ENCODE measurements at regions not wholly inside any gene's neighbourhood (a gene's known extent, or its start where the extent isn't known, plus 50 kb on each side); places are given as distances from the start of the nearest gene placed in this dataset.
A peak's percentile ranks its signal among the peaks of the same experiment; 100 is the strongest.

- DNase-seq, result no peak
Measured at GRCh38 chr9:27752069-27752468, 178.8 kb upstream of the C9orf72 start.

GRCh38 chr9:27755846-27756245, 182.6 kb upstream of the C9orf72 start:
- DNase-seq, result no peak

- DNase-seq, result no peak
Measured at GRCh38 chr9:27756418-27756817, 183.1 kb upstream of the C9orf72 start.

- DNase-seq, result no peak
Measured at GRCh38 chr9:27763831-27764230, 190.6 kb upstream of the C9orf72 start.

DNA sequence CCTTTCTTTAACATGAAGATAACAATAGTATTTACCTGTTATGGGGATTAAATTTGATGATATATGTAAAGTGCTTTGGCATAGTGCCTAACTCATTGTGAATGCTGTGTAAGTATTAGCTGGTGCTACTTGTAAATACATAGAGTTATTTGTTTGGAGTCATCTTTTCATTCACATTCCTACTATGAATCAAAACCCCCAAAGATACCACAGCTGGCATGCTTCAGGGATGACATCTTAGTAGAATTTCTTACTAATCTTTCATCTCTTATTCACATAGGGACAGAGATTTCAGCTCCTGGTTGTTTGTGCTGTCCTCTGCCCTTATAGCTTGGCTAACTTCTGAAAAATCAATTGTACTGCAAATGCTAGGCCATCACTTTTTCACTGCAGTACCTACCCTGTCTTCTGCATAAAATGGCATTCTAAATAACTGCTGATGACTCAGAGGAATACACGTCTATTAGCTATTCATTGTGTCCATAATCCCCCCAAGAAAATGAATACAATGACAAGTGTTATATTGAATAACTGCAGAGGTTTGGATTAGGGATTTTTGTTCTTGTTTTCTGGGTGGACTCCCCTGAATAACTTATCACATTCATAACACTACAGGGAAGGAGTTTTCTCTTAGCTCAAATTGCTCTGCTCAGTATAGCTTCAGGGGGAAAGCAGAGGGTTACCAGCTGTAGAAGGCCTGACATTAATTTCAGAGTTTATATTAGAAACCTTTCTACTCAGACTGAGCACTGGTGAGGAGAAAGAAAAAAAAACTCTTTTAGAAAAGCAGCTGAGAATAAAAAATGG, 192.2 kb upstream of the C9orf72 start:
- no peak for DNase-seq

DNA sequence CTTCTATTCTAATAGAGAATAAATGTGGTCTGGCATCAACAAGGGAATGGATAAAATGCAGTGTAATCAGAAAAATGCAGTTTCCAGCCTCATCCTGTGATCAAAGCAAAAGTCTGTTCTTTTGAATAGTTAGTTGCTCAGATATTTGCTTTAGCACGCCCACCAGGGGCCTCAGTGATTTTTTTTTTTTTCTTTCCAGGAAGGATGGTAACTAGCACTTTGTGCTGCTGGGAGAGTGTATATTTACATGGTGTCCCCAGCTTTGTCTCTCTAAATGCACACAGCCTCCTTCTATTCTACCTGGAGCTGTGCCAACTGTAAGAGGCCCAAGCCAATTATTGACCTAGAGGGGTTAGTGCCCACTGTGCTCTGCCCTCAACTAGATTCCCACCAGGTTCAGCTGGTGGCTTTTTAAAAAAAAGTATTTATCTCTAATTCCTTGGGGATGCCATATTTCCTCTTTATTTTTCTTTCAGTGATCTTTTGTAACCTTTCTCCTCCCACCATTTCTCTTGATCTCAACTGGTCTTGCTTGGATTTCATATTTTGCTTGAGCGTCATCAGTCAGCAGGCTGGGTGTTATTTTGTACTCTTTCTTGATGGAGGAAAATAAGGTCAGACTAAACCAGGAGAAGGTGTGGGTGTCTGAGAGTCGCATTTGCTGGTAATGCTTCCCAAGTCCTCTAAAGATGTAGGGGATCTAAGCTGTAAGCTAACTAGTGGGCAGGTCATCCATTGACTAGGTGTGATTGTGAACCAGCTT, 193.0 kb upstream of the C9orf72 start:
- DNase-seq, result no peak

DNA sequence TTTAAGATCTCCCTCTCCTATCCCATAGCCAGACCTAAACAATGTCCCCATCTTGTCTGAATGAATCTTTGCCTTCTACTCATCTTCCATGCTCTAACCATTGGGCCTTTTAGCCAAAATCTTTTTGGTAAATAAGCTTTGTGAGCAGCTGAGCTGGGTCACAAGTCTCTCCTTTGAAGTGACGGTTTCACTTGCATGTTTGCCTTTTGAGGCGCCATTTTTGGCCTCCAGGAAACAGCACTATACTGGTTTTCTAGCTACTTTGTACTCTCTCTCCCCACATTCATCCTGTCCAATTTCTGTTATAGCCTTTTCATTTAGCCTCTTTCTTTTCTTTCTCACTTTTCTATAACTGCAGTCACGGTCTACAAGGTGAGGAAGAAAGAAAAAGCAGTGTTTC, 195.5 kb upstream of the C9orf72 start:
- DNase-seq, result no peak

- no peak for DNase-seq
Measured at GRCh38 chr9:27770541-27770940, 197.3 kb upstream of the C9orf72 start.

- peak; percentile 56 for DNase-seq
Measured at GRCh38 chr9:27771803-27772545, 198.7 kb upstream of the C9orf72 start.

- no peak for DNase-seq
Measured at GRCh38 chr9:27784847-27785713, 211.8 kb upstream of the C9orf72 start.

GRCh38 chr9:27785714-27786100, 212.4 kb upstream of the C9orf72 start:
- DNase-seq, result no peak

GRCh38 chr9:27787891-27788290, 214.6 kb upstream of the C9orf72 start:
- DNase-seq, result no peak

DNA sequence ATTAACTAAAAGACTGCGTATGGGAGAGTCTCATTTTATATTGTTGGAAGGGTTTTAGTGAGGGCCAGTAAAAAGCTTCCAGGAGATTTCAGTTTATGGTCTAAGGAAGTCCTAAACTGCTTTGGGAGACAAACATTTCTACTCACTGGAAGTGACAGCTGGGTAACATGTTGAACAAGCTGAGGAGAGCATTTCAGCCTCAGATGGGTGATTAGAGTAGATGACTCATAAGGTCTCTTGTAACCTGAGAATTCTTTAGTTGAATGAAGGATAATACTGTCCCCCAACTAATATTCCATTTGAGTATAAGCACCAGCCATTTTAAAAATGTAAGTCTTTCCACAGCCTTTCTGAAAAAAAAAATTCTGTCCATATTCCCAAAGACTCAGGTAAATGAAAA, 218.0 kb upstream of the C9orf72 start:
- DNase-seq, result no peak

GRCh38 chr9:27792971-27793689, 219.8 kb upstream of the C9orf72 start:
- no peak for DNase-seq

DNA sequence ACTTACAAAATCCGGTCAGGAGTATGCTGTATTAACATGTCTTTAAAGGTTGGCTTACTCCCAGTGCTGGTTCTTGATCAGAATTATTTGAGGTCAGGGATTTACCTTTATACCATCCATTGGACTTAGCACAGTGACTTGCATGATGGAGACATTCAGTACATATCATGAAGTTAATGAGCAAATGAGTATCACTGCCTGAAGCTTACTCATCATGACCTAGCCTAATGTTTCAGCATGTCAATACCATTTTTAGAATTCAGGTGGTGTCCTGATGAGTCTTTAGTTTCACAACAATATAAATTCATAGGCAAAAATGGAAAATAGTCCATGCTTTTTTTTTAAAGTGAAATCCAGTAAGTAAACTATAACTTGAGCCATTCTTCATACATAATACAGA, 226.0 kb upstream of the C9orf72 start:
- DNase-seq, result no peak

- no peak for DNase-seq
Measured at GRCh38 chr9:27800159-27800558, 226.9 kb upstream of the C9orf72 start.

- no peak for DNase-seq
Measured at GRCh38 chr9:27800692-27801370, 227.6 kb upstream of the C9orf72 start.

- no peak for DNase-seq
Measured at GRCh38 chr9:27801545-27801944, 228.3 kb upstream of the C9orf72 start.

DNA sequence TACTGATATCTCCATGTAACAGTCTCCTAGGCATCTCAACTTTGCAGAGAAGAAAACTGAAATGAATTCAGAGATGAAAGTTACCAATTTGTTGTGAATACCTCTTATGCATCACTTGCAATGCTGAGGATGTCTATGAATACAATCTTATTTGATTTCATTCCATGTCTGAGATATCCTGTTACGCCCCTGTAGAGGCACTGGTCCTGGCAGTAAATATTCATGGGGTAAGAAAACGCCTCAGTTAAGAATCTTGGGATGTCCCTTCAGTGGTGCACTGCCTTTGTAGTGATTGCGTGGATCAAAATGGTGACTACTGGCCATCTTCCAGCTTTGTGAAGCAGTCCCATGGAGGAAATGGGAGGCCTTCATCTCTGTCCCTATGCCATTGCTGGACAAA, 229.1 kb upstream of the C9orf72 start:
- DNase-seq, result no peak

DNA sequence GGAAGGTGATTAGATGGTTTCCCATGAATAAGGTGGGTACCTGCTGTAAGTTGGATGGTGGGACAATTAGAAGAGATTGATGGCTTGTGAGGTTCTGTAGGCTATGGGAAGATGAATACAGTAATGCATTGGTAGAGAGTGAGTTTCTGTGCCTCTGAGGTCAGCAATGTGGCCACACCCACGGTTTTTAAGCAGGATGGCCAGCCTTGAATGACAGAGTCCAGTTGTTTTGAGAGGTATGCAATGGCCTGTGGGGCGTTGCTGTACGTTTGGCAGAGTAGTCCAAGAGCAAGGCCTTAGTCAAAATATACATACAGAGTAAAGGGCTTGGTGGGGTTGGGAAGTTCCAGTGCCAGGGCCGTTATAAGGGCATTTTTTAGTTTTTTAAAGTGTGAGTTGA, 235.6 kb upstream of the C9orf72 start:
- no peak for DNase-seq

DNA sequence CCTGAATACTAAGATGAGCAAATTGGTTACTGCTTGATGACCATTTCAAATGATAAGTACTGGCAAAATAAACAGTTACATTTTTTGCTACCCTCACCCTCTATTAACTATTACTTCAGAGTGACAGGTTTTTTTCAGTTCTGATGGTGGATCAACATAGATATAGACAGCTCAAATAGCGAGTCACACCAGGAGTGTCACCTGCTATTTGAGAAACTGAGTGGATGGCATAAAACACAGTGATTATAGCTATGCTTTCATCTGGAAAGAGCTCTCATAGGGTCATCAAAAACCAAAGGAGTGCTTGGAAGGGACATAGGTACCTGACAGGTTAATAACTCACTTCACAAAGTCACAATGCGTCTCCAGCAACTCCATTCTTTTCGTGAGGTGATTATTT, 244.5 kb upstream of the C9orf72 start:
- DNase-seq, result no peak

Measured in tongue (tissue), 1 donor.